ENCODE measurements at regions not wholly inside any gene's neighbourhood (a gene's known extent, or its start where the extent isn't known, plus 50 kb on each side); places are given as distances from the start of the nearest gene placed in this dataset.

- DNase-seq = no peak
These were observed 237.4 kb upstream of the NR2F2 start for GRCh38 chr15:96093063-96093462.

DNA sequence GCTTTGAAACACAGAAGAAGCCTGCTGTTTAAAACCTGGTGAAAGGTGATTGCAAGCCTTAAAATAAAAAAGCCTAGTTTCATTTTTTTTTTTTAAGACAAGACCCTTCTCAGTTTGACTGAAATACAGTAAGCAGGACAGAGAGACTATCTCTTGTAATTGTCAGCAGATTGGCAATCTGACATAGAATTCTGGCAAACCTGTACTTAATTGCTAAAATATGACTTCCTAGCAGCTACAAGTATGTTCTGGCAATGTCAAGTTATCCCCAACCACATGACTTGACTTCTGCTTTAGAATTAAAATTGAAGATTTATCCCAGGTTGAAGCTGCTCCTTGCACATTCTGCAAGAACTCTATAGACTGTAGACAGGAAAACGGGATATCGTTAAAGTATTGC lies 232.8 kb upstream of the NR2F2 start:
- no peak for DNase-seq

DNA sequence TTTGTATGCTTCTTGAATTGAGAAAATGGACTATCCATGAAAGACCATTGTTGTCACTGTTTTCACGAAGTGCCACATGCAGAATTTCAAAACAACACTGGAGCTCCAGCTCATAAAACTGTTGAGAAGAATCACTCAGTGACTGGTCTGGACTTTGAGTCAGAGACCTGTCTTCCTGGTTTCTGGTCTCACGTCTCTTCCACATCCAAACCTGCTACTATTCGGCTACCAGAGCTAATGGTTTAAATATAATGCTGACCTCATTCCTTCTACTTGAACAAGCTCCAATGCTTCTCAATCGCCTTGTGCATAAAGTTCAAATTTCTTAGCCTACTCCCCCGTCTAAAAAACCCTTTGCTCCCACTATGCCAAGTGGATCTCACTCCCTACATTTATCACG lies 227.9 kb upstream of the NR2F2 start:
- DNase-seq = no peak

DNA sequence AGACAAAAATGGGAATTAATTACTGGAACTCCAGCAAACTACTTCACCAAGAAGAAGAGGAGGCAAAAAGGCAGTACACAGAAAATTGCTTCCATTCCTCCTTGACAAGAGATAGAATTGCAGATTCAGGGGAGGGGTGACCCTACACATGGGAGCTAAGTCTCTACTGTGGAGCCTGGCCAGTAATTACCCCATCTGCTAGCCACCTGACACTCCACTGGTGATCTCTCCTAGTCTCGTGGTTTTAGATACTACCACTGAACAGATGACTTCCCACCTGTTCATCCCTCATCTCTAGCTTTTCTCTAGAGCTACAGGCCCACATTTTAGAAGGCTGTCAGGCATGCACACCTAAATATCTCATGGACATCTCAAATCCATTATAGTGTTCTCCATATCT lies 224.3 kb upstream of the NR2F2 start:
- DNase-seq = no peak

- DNase-seq = no peak
These were observed 223.9 kb upstream of the NR2F2 start for GRCh38 chr15:96106628-96107027.

- DNase-seq = no peak
These were observed 222.6 kb upstream of the NR2F2 start for GRCh38 chr15:96107916-96108315.

GRCh38 chr15:96108405-96108804 lies 222.1 kb upstream of the NR2F2 start:
- no peak for DNase-seq

DNA sequence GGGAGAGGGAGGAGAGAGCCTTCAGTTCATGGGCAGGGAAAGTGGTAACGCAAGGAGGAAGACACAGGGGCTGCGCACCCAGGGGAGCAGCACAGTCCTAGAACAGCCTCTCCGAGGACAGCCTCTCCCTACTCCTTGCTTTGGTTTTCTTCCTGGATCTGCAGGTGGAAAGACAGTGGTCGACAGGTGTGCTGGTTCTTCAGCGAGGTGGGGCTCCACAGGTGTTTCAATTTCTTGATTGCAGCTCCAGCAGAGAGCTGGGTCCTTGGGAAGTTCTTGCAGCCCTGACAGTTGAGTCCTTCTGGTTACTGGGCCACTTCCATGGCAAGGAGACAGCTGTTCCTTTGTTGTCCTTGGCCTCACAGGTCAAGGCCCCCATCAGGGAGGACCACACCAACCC lies 220.7 kb upstream of the NR2F2 start:
- DNase-seq = no peak

DNA sequence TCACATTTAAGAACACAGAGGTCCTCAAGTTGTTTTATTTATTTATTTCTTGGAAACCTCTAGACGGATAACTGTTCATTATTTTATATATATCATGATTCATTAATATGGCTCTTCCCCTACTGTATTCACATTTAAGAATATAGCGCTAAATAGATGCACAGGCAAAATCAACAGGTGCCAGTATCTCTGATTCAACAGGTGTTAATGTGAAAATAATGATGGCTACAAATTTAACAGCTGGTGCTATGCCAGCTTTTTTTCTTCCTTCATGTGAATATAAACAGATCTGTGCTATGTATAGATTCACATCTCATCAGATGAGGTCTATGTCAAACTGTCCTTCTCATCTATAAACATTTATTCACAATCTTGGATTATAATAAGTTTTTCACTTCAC lies 218.5 kb upstream of the NR2F2 start:
- DNase-seq = no peak

- no peak for DNase-seq
These were observed 214.9 kb upstream of the NR2F2 start for GRCh38 chr15:96115642-96116041.

DNA sequence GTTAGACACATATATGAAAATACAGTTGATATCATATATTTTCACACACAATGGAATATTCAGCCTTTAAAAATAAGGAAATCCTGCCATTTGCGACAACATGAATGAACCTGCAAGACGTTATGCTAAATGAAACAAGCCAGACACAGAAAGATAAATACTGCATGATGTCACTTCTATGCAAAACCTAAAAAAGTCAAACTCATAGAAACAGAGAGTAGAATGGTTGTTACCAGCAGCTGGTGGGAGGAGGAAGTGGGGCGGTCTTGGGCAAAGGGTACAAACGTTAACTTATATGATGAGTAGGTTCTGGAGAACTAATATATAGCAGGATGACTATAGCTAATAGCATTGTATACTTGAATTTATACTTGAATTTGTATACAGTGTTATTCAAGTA lies 213.2 kb upstream of the NR2F2 start:
- no peak for DNase-seq

DNA sequence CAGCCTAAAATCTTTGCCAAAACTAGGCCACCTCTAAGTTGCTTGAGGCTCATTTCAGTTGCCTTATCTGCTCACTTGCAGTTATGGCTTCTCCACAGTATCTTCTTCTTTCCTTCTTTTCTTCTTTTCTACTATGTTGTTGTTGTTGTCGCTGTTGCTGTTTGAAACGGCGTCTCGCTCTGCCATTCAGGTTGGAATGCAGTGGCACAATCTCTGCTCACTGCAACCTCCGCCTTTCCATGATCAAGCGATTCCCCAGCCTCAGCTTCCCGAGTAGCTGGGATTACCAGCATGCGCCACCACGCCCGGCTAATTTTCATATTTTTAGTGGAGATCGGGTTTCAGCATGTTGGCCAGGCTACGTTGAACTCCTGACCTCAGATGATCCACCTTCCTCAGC lies 210.8 kb upstream of the NR2F2 start:
- DNase-seq = no peak

GRCh38 chr15:96121086-96121920 lies 209.2 kb upstream of the NR2F2 start:
- DNase-seq = no peak

GRCh38 chr15:96122077-96123027 lies 208.1 kb upstream of the NR2F2 start:
- no peak for DNase-seq

DNA sequence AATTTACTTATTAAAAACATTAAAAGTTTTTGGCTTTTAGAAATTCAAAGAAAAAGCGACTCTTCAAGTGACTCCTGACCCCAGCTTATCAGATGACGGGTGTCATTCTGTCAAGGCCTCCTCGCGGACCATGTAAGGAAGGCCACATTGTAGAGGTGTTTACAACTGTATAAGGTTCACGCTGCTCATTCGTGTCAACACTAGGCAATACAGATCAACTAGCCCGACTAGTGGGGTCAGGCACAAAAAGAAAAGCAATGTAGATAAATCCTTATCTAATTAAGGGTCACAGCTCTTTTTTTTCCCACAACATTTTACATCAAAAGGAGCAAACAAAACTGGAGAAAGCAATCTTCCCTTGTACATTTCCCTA lies 207.5 kb upstream of the NR2F2 start:
- no peak for DNase-seq

GRCh38 chr15:96123630-96124187 lies 206.8 kb upstream of the NR2F2 start:
- no peak for DNase-seq

DNA sequence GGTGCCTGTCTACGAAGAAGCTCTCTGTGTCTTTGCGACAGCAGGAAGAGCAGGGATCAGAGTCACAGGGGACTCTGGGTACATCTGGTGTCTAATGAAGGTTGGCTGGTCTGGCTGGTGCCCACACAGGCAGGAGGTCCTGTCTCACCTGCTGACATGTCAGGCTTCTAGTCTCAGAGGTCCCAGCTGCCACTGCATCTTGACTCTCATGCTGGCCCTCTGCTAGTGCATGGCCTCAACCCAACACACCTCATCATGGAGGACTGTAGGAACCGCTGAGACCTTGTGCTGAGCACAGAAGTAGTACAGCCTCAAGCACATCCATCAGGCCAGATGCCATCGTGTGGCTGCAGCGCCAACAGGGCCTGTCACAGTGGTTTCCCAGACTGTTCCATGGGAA lies 206.1 kb upstream of the NR2F2 start:
- no peak for DNase-seq

DNA sequence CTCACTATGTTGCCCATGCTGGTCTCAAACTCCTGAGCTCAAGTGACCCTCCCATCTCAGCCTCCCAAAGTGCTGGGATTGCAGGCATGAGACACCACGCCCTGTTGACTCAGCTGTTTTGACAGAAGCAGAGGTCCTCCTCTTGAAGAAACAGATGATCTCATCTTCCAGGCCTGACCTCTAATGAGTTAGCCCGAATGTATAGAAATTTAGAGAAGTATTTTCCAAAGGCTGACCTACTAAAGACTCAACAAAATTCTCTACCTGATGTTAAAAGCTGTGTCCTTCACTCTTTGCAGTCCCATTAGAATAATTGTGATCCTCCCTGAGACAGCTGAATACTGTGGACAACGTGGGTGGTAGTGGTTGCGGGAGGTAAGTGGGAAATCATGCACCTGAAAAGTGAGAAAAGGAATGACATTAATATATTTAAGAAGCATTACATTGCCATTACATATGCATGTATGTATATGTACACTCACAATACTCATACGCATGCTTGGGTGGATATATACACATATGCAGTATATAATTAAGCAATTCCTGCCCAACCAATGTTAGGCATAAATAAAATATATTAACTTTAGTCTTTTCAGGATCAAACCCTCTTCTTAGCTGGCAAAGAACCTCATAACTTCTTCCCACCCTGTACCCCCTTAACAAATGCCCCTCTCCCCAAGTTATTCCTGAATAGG lies 204.6 kb upstream of the NR2F2 start:
- no peak for DNase-seq

- DNase-seq = no peak
These were observed 203.6 kb upstream of the NR2F2 start for GRCh38 chr15:96126859-96127258.

DNA sequence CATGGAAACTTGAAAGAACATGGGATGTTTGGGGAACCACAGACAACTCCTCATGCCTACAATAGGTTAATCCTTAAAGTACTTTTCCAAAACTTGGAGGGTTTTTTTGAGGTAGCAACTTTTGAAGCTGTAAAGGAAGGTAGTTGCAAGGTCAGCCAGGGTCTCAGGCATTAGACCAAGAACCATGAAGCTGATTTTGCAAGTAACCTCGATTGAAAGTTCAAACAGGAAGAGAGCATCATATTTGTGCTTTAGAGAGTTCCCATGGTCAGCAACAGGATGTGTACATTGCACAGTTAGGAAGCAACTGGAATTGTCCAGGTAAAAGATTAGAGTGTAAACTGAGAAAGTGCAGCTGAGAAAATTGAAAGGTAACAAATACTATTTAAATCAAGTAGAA lies 199.8 kb upstream of the NR2F2 start:
- DNase-seq = no peak

GRCh38 chr15:96132126-96132525 lies 198.4 kb upstream of the NR2F2 start:
- DNase-seq = no peak

- no peak for DNase-seq
These were observed 195.1 kb upstream of the NR2F2 start for GRCh38 chr15:96135166-96136093.

All from NCI-H2171 (cell line).